Smooth muscle cell (in vitro differentiated cells): ENCODE measurements at regions not wholly inside any gene's neighbourhood (a gene's known extent, or its start where the extent isn't known, plus 50 kb on each side); places are given as distances from the start of the nearest gene placed in this dataset.

Experiments used
- DNase-seq: peaks from one replicate; lab custom pipeline; 2025; ENCODE audit not compliant: unreplicated experiment; lab: John Stamatoyannopoulos, UW
- H2AFZ ChIP-seq: fragments of 200-600 bp; sonication (generic); 2 replicates; pipeline ENCODE4 v1.6.0; 2016; ENCODE audit warnings: antibody characterized with exemption, low read depth, mild to moderate bottlenecking
- H3F3A ChIP-seq: fragments of 200-600 bp; sonication (generic); 2 replicates; pipeline ENCODE4 v1.6.0; 2017; ENCODE audit warnings: antibody characterized with exemption, low read depth
- H3K27ac ChIP-seq: fragments of 200-600 bp; sonication (generic); 2 replicates; pipeline ENCODE4 v1.5.1; 2016; ENCODE audit warnings: low read depth, mild to moderate bottlenecking
- H3K27me3 ChIP-seq: fragments of 200-600 bp; sonication (generic); 2 replicates; pipeline ENCODE4 v1.6.1; 2016; ENCODE audit warnings: low read depth, mild to moderate bottlenecking
- H3K36me3 ChIP-seq: fragments of 200-600 bp; sonication (generic); 2 replicates; pipeline ENCODE4 v1.5.1; 2016; ENCODE audit warnings: low read depth
- H3K4me1 ChIP-seq: fragments of 200-600 bp; sonication (generic); 2 replicates; pipeline ENCODE4 v1.5.1; 2016; ENCODE audit warnings: low read depth
- H3K4me2 ChIP-seq: fragments of 200-600 bp; sonication (generic); 2 replicates; pipeline ENCODE4 v1.6.0; 2016; ENCODE audit warnings: mild to moderate bottlenecking
- H3K4me3 ChIP-seq: fragments of 200-600 bp; sonication (generic); 2 replicates; pipeline ENCODE4 v1.5.1; 2016; ENCODE audit warnings: mild to moderate bottlenecking
- H3K79me2 ChIP-seq: fragments of 200-600 bp; sonication (generic); 2 replicates; pipeline ENCODE4 v1.6.0; 2016; ENCODE audit warnings: low read depth, mild to moderate bottlenecking
- H3K9ac ChIP-seq: fragments of 200-600 bp; sonication (generic); 2 replicates; pipeline ENCODE4 v1.6.0; 2016; ENCODE audit warnings: low read depth
- H3K9me3 ChIP-seq: fragments of 200-600 bp; sonication (generic); replicated peaks from 2 replicates; pipeline ENCODE4 v1.5.1; 2016; ENCODE audit warnings: low read depth
- H4K20me1 ChIP-seq: fragments of 200-600 bp; sonication (generic); 2 replicates; pipeline ENCODE4 v1.6.0; 2016; ENCODE audit warnings: low read depth
- WGBS: methylation state at CpG from one replicate; pipeline ENCODE4 v1.1.7; 2016; ENCODE audit warnings: low lambda C conversion rate; 5-methylcytosine and 5-hydroxymethylcytosine counted together
- TF ChIP-seq, protein P1 (sequence below): fragments of 200-600 bp; sonication (generic); IDR thresholded peaks from 2 replicates; pipeline ENCODE4 v1.5.1; 2017; ENCODE audit warnings: borderline replicate concordance, mild to moderate bottlenecking, antibody characterized with exemption; ENCODE audit not compliant: insufficient read depth, poor library complexity, severe bottlenecking

DNA sequence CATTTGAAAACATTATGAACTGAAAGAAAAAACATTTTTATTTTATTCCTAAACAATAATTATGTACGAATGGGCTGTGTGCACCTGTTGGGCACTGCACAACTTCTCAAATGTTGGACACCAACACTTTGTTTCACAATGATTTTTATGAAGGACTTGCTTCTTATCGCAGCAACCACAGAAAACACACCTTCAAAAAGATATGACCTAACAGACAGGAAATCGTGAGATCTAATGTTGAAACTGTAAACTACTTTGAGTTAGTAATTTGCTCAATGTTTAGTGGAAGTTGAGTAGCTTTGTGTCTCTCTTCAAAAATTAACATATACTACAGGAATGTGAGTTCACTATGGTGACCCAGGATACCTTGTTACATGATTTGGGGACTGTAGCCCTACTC, 98.6 kb downstream of the NXPE2 start:
- no peaks in the 10 kb centered on the region for H3K4me1 ChIP-seq
- H3K79me2 ChIP-seq, result no peaks in the 10 kb centered on the region
- H3K36me3 ChIP-seq, result no peaks in the 10 kb centered on the region
- no peaks in the 10 kb centered on the region for H3F3A ChIP-seq
- H2AFZ ChIP-seq, result no peak overlapping the region
- WGBS, result 91% methylated on average over 3 of the region's 3 CpGs
- TF ChIP-seq, protein P1, sequence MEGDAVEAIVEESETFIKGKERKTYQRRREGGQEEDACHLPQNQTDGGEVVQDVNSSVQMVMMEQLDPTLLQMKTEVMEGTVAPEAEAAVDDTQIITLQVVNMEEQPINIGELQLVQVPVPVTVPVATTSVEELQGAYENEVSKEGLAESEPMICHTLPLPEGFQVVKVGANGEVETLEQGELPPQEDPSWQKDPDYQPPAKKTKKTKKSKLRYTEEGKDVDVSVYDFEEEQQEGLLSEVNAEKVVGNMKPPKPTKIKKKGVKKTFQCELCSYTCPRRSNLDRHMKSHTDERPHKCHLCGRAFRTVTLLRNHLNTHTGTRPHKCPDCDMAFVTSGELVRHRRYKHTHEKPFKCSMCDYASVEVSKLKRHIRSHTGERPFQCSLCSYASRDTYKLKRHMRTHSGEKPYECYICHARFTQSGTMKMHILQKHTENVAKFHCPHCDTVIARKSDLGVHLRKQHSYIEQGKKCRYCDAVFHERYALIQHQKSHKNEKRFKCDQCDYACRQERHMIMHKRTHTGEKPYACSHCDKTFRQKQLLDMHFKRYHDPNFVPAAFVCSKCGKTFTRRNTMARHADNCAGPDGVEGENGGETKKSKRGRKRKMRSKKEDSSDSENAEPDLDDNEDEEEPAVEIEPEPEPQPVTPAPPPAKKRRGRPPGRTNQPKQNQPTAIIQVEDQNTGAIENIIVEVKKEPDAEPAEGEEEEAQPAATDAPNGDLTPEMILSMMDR, result no peak
- H3K27ac ChIP-seq, result no peak overlapping the region
- no peak overlapping the region for H3K4me3 ChIP-seq
- no peak for DNase-seq
- H3K9ac ChIP-seq, result no peak overlapping the region
- H3K27me3 ChIP-seq, result peaks cover 68% of the 10 kb centered on the region
- H4K20me1 ChIP-seq, result no peaks in the 10 kb centered on the region
- no peaks in the 10 kb centered on the region for H3K9me3 ChIP-seq
- H3K4me2 ChIP-seq, result no peak overlapping the region

DNA sequence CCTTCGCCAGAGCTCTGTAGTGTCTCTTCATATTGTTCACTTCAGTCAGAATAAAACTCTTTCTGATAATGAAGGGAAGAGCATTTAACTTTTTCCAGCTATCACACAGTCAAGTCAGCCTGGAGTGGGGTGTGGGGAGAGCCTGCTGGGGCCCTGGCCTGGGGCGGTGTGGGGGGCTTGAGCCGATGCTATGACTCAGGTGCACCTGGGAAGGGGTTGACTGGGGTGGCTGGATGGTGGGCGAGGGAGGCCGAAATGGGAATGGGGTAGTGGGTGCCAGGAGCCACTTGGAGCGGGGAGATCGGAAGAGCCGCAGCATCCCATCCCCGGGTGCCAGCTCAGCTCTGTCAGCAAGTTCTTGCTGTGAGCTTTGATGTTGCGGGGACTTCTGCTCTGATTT, 100.9 kb downstream of the NXPE2 start:
- peaks cover 8% of the 10 kb centered on the region for H3K4me1 ChIP-seq
- H3K9me3 ChIP-seq, result no peaks in the 10 kb centered on the region
- no peak for DNase-seq
- H3K79me2 ChIP-seq, result no peaks in the 10 kb centered on the region
- H3K9ac ChIP-seq, result no peak overlapping the region
- H3K4me3 ChIP-seq, result no peak overlapping the region
- no peaks in the 10 kb centered on the region for H3K36me3 ChIP-seq
- no peaks in the 10 kb centered on the region for H4K20me1 ChIP-seq
- H3K27me3 ChIP-seq, result peaks cover 68% of the 10 kb centered on the region
- no peak overlapping the region for H3K27ac ChIP-seq
- no peak overlapping the region for H3K4me2 ChIP-seq
- no peak overlapping the region for H2AFZ ChIP-seq
- TF ChIP-seq, protein P1, result no peak
- 98% methylated on average over 10 of the region's 10 CpGs for WGBS
- no peaks in the 10 kb centered on the region for H3F3A ChIP-seq

DNA sequence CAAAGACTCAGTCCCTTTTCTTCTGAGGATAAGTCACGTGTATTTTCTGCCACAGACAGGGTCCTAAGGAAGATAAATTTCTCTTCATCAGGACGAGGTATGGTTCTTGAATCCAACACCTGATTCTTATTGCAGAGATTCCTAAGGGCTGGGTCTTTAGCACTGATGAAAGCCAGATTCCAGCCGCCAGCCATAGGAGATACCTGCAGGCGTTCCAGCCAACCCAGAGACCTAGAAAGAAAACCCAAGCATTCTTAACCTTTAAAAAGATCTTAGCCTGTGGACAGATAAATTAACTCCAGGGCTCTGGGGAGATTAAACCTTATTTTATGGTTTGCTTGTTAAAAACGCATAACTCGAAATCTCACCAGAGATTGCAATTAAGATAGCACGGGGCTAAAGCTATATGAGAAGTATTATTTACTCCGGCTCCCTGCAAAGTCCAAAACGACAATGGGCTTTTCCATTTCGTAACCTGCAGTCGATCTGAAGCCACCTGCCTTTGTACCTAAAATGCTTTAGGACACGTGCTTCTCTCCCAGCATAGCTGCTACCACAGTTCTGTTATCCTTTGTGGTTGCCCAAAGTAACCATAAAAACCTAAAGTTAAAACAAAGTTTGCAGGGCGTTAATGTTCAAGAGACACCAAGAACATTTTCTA, 104.5 kb downstream of the NXPE2 start:
- H3K4me3 ChIP-seq, result no peak overlapping the region
- 42% methylated on average over 13 of the region's 13 CpGs for whole genome bisulfite sequencing
- TF ChIP-seq, protein P1, result no peak

DNA sequence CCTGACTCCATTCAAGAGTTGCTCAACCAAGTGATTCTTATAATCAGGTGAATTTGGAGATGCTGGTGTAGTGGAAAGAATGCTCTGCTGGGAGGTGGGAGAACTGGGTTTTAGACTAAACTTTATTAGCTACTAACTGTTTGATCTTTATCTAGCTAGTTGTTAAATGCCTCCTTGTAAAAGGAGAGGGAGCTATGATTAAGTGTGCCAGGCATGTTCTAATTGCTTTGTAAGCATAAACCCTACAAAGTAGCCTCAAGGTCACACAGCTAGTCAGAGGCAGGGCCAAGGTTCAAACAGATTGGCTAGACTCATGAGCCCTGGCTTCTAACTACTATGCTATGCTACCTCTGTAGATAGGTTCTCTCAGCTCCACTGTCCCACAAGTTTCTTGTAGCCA, 105.5 kb downstream of the NXPE2 start:
- H3K9me3 ChIP-seq, result no peaks in the 10 kb centered on the region
- no peak overlapping the region for H3K27ac ChIP-seq
- H3K36me3 ChIP-seq, result no peaks in the 10 kb centered on the region
- H3K4me1 ChIP-seq, result peaks cover 10% of the 10 kb centered on the region
- H3K4me3 ChIP-seq, result no peak overlapping the region
- H3K9ac ChIP-seq, result no peak overlapping the region
- no peak overlapping the region for H2AFZ ChIP-seq
- no peaks in the 10 kb centered on the region for H4K20me1 ChIP-seq
- H3F3A ChIP-seq, result no peaks in the 10 kb centered on the region
- TF ChIP-seq, protein P1, result no peak
- peaks cover 57% of the 10 kb centered on the region for H3K27me3 ChIP-seq
- H3K4me2 ChIP-seq, result peak overlapping the region; percentile 12
- no peak for DNase-seq
- H3K79me2 ChIP-seq, result no peaks in the 10 kb centered on the region

More for the DNA sequence above, 104.5 kb downstream of the NXPE2 start:
- Histone ChIP-seq H2AFZ (no peak overlapping the region), H3K9ac (no peak overlapping the region), H3K36me3 (no peaks in the 10 kb centered on the region), H3K27ac (no peak overlapping the region), H3F3A (no peaks in the 10 kb centered on the region), H3K9me3 (no peaks in the 10 kb centered on the region), H3K4me2 (no peak overlapping the region), H3K4me1 (peaks cover 10% of the 10 kb centered on the region), H3K79me2 (no peaks in the 10 kb centered on the region), H3K27me3 (peaks cover 56% of the 10 kb centered on the region), H4K20me1 (no peaks in the 10 kb centered on the region)
- no peak for DNase-seq
